ENCODE measurements at regions not wholly inside any gene's neighbourhood (a gene's known extent, or its start where the extent isn't known, plus 50 kb on each side); places are given as distances from the start of the nearest gene placed in this dataset.

GRCh38 chrX:4484266-4484665, 770.8 kb upstream of the PRKX start:
- TF ChIP-seq CTCF (IDR thresholded peaks at IDR 0.05; ENCODE audit: poor library complexity, severe bottlenecking) (no peak), POLR2AphosphoS5 (IDR thresholded peaks at IDR 0.05) (no peak), EZH2 (IDR thresholded peaks at IDR 0.05; ENCODE audit: borderline replicate concordance, insufficient read depth, low read length, poor library complexity, severe bottlenecking) (no peak), REST (IDR thresholded peaks at IDR 0.05; ENCODE audit: borderline replicate concordance) (no peak), SMC3 (conservative IDR thresholded peaks at IDR 0.05; ENCODE audit: poor library complexity) (no peak), RAD21 (conservative IDR thresholded peaks at IDR 0.05) (no peak), EP300 (conservative IDR thresholded peaks at IDR 0.05; ENCODE audit: poor library complexity, severe bottlenecking) (no peak)

Measured in neural cell (in vitro differentiated cells).